ENCODE measurements at regions not wholly inside any gene's neighbourhood (a gene's known extent, or its start where the extent isn't known, plus 50 kb on each side); places are given as distances from the start of the nearest gene placed in this dataset.
"Not testable (repeated sequence)": the region's sequence is repeated elsewhere in the genome, so short reads cannot be mapped to it uniquely, and the experiment has no call there.

- DNase-seq (ENCODE audit: low read depth in 2 of 2), result no peak
Measured at GRCh38 chr3:27779176-27779575, 57.1 kb upstream of the EOMES start.

DNA sequence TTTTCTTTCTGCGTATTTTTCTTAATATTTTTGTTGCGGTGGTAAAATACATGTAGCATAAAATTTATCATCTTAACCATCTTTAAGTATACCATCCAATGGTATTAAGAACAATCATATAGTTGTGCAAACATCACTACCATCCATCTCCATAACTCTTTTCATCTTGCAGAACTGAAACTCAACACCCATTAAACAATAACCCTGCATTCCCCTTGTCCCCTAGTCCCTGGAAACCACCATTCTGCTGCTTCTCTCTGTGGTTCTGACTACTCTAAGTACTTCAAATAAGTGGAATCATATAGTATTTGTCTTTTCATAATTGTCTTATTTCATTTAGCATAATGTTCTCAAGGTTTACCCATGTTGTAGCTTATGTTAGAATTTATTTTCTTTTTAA lies 67.3 kb upstream of the EOMES start:
- no peak for DNase-seq (ENCODE audit: low read depth in 2 of 2)

- DNase-seq (ENCODE audit: low read depth in 2 of 2), result no peak
Measured at GRCh38 chr3:27791956-27792355, 69.8 kb upstream of the EOMES start.

- DNase-seq (ENCODE audit: low read depth in 2 of 2), result no peak
Measured at GRCh38 chr3:27792869-27793268, 70.7 kb upstream of the EOMES start.

DNA sequence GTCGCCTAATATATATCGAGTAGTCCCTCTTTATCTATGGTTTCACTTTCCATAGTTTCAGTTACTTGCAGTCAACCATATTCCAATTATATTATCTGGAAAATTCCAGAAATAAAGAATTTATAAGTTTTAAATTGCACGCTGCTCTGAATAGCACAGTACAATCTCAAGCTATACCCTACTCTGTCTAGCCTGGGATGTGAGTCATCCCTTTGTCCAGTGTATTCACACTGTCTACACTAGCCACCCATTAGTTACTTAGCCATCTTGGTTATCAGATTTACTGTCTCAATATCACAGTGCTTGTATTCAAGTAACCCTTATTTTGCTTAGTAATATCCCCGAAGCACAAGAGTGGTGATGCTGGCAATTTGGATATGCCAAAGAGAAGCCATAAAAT lies 72.1 kb upstream of the EOMES start:
- no peak for DNase-seq (ENCODE audit: low read depth in 2 of 2)

GRCh38 chr3:27796365-27796875 lies 74.3 kb upstream of the EOMES start:
- no peak for DNase-seq (ENCODE audit: low read depth in 2 of 2)

DNA sequence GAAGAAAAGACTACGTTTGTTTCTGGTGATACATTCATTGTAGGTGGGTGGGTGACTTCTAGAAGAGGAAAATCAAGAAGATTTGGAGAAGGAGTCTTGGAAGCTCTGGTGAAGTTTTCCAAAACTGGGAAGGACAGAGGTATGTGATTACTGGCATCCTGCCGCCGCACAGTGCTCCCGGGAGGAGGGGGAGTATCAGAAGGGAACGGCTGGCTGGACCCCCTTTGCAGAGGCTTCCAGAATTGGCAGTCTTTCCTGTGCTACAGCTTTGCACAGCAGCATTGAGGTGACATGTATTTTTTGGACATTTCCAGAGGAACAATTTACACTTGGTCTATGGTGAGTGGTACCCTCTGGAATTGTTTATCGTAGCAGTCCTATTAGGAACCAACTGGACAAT lies 75.7 kb upstream of the EOMES start:
- DNase-seq (ENCODE audit: low read depth in 2 of 2), result no peak

- no peak for DNase-seq (ENCODE audit: low read depth in 2 of 2)
Measured at GRCh38 chr3:27800261-27800660, 78.1 kb upstream of the EOMES start.

DNA sequence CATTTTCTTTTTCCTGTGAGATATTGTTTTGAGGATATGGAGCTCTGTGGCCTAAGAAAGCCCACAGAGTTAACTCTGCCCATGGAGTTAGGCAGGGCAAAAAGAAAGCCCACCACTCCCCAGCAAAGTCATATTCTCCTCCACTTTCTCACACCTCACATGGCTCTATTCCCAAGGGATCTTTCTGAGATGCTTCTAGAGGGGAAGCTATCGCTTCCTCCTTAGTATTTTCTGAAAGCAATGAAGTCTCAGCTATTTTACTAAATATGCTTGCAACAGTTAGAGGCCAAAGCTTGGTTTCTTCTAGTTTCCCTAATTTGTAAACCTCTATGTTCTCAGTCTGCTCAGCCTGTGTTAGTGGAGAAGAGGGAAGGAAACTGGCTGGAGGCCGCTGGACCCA lies 80.3 kb upstream of the EOMES start:
- DNase-seq (ENCODE audit: low read depth in 2 of 2), result no peak

DNA sequence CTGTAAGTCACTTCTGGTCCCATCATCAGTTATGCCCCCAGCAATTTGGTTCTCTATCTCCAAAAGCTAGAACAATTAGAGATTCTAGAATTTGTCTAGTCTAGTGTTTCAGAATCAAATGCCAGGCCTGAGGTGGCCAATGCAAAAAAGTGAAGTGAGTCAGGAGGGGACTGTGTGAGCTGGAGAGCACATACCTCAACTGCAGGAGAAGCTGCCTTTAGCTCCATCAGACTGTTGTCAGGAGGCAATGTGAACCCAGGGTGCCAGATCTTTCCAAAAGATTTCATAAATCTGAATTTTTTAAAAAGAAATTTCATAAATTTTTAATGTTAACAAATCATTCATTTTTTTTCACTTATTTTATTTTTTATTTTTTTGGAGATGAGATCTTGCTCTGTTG lies 80.7 kb upstream of the EOMES start:
- no peak for DNase-seq (ENCODE audit: low read depth in 2 of 2)

GRCh38 chr3:27805282-27805681 lies 83.2 kb upstream of the EOMES start:
- DNase-seq (ENCODE audit: low read depth in 2 of 2), result no peak

- no peak for DNase-seq (ENCODE audit: low read depth in 2 of 2)
Measured at GRCh38 chr3:27813255-27813654, 91.1 kb upstream of the EOMES start.

- DNase-seq (ENCODE audit: low read depth in 2 of 2), result not testable (repeated sequence)
Measured at GRCh38 chr3:27821609-27822008, 99.5 kb upstream of the EOMES start.

- no peak for DNase-seq (ENCODE audit: low read depth in 2 of 2)
Measured at GRCh38 chr3:27824312-27825200, 102.4 kb upstream of the EOMES start.

GRCh38 chr3:27826448-27826847 lies 104.3 kb upstream of the EOMES start:
- DNase-seq (ENCODE audit: low read depth in 2 of 2), result no peak

DNA sequence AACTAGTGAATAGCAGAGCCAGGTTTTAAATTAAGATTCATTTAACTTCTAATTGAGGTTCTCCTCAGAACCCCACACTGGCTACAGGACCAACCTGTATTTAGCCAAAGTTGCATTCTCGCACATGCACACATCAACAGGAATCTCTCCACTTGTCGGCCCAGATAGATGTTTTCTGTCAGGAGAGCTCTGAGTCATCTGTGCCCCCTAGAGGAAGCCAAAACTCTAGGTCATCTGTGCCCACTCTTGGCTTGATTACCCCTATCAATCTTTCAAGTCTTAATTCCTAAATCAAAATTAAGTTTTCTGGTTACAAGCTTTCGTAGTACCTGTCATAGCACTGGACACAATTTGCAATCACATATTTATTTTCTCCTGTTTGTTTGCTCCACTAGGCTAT lies 104.9 kb upstream of the EOMES start:
- no peak for DNase-seq (ENCODE audit: low read depth in 2 of 2)

GRCh38 chr3:27840807-27841594 lies 118.9 kb upstream of the EOMES start:
- DNase-seq (ENCODE audit: low read depth in 2 of 2), result no peak

DNA sequence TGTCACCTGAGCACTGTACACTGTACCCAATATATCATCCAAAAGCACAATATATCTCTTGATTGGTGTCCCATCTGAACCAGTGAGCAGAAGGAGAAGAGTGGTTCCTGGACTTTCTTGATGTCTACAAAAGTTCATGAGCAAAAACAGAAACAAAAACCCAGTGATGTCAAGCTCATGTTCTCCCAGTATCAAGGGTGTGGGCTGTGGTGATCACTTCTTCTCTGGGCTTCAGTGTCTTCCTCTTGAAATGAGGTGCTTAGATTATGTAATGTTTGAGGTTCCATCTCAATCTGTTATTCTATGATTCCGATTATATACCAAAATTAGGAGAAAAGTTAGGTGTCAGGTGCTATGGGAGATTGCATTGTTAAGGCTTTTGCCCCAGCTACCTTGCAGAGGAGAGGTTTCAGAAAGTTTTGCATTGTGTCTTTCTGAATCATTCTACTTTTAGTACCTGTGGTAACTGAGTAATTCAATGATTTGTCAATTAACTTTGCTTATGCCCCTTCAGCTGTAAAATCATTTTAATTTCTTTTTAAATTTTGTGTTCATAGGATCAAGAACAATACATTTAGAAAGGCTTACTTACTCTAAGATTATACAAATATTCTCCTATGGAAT lies 122.0 kb upstream of the EOMES start:
- DNase-seq (ENCODE audit: low read depth in 2 of 2), result no peak

- no peak for DNase-seq (ENCODE audit: low read depth in 2 of 2)
Measured at GRCh38 chr3:27847697-27848096, 125.6 kb upstream of the EOMES start.

DNA sequence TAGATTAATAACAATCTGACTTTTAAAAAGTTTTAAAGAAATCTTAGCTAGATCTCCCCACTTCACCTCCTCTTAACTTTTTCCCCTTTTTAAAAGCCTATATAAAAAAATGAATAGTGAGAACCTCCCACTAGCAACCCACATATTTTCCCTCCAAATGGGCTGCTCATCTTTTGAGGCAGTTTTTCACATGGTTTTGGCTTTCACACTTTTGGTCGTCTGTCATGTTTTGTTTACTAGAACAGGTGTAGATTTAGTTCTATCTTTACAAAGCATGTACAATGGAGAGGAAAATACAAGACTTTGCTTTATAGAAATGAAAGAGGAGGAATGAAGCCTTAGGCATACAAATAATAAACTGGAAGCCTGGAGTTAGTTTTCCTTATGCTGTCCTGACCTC lies 126.7 kb upstream of the EOMES start:
- no peak for DNase-seq (ENCODE audit: low read depth in 2 of 2)

DNA sequence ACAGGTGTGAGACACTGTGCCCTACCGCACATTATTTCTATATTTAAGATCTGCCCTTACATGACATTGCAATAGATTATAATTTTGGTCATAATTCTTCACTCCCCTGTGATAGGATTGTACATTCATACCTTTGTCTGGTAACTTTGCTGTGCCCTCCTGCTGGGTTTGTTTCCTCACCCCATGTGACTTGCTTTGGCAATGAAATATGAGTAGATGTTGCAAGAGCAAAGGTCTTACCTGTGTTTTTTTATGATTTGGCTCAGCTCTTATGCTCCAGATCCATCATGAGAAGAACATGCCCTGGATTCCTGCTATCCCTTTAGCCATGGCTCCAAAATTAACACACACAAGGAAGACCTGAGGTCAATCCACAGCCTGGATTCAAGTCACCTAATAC lies 137.7 kb upstream of the EOMES start:
- DNase-seq (ENCODE audit: low read depth in 2 of 2), result no peak
